ENCODE measurements at regions not wholly inside any gene's neighbourhood (a gene's known extent, or its start where the extent isn't known, plus 50 kb on each side); places are given as distances from the start of the nearest gene placed in this dataset.
"Not testable (repeated sequence)": the region's sequence is repeated elsewhere in the genome, so short reads cannot be mapped to it uniquely, and the experiment has no call there.

DNA sequence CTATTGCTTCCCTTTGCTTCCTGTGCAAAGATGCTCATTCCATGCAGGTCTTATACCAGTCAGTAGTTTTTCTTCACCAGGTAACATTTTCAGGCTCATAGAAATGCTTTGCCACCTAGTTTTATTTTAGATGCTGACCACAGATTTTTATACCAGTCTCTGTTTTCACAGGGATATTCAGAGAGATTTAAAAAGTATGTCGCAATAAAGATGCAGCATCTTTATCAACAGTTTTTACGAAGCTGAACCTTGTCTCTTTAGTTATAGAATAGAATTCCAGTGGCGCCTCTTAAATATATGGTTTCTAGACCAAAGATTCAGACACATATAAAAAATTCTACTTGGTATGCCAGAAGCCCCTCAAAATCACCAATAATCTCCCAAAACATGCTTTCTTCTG is 155.7 kb upstream of the PCSK5 start:
- intact Hi-C loops (cut with micrococcal nuclease): no loop called here

DNA sequence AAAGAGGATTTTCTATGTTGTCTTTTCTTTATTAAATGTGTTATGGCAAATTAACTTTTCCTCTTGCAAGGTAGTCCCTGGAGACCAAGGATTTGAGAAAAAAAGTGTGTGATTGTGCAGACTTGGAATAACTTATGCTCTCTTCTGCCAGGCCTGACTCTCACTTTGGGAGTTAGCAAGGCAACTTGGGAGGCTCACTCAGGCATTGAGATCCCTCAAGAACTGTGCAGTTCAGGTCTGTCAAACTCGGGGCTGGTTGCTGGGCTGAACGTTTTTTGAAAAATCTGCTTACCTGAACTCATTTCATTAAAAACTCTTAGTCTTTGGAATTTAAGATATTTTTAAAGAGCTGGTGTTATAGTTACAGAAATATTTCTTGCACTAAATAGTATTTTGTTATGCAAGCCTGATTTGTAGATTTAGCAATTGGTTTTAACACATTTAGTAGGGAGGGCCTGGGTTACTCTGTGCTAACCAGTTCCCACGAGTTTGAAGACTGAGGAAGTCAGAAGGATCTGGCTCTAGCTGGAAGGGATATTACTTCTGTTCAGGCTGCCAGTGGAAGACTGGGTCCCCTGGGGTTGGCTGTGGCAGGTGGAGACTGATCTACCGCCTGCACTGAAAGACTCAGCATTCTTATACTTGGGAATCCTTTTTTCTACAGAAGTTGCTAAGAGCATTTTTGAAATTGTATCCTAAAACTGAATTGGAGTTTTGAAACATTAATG is 150.4 kb upstream of the PCSK5 start:
- intact Hi-C loops (cut with micrococcal nuclease): no loop called here

DNA sequence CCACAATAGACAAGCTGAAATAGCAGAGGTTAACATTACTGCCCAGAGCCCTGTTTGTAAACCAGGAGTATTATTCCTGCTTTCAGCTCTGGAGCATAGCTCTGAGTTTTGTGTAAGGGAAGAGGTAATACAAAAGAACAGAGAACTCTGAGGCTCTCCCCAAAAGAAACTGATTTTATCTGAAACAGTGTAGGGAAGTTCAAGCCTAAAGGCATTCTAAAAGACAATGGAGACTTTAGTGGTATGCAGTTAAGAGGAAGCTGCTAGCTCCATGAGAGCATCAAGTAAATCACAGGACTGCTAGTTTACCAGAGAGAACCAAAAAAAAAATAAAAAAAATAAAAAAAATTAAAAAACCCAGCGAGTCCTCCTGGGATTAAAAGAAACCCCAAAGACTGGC is 146.6 kb upstream of the PCSK5 start:
- intact Hi-C loops (cut with micrococcal nuclease): no loop called here

DNA sequence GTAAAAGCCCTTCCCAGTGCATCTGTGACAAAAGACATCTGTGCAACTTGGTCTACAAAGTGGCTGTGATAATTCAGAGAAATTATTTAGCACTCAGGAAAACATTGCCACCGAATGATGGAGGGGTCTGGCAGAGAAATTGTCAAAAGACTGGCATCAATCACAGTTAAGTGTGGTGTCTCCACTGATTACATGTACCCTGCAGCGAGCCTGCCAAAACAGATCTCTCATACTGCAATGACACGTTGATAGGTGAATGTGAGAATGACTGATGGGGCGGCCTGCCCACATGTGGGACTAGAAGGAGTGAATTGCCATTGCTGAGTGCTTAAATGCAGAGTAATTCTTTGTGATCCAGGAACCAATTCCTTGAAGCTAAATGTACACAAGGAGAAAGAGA is 136.4 kb upstream of the PCSK5 start:
- intact Hi-C loops (cut with micrococcal nuclease): no loop called here

DNA sequence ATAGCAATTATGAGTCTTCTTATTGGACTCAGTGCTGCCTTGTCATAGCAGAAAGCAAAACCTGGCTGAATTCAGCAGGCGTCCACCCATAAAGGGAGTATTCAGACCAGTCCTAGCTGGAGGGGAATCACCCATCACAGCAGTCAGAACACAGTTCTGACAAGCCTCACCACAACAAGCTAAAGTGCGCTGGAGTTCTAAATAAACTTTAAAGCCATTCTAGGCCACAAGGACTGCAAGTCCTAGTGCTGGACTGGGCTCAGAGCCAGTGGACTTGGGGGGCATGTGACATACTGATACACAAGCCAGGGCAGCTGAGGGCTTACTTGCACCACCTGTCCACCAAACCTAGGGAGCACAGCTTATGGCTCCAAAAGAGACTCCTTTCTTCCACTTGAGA is 115.3 kb upstream of the PCSK5 start:
- intact Hi-C loops (cut with micrococcal nuclease): no loop called here

DNA sequence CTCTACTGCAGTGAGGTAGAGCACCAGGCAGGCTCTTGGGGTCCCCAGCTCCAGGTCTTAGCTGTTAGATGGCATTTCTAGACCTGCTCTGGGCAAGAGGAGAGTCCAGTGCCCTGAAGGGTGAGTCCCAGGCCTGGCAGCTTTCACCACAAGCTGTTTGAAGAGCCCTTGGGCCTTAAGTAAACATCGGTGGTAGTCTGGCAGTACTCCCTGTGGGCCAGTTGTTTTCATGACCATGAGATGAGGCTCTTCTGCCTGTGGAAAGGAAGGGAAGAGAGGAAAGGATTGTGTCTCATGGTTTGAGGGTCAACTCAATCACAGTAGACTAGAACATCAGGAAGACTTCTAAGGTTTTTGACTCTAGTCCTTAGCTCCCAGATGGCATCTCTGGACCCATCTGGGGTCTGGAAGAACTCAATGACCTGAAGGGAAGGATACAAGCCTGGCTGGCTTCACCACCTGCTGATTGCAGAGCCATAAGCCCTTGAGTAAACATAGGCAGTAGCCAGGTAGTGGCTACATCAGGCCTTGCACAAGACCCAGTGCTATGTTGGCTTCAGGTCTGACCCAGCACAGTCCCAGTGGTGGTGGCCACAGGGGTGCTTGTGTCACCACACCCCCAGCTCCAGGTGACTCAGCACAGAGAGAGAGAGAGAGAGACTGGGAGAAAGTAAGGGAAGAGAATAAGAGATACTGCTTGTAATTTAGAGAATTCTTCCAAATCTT is 114.3 kb upstream of the PCSK5 start:
- intact Hi-C loops (cut with micrococcal nuclease): no loop called here

DNA sequence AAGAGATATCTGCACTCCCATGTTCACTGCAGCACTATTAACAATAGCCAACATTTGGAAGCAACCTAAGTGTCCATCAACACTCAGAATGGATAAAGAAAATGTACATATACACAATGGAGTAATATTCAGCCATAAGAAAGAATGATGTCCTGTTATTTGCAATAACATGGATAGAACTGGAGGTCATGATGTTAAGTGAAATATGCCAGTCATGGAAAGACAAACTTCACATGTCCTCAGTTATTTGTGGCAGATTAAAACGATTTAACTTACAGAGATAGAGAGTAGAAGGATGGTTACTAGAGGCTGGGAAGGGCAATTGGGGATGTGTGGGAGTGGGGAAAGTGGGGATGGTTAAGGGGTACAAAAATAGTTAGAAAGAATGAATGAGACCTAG is 110.3 kb upstream of the PCSK5 start:
- intact Hi-C loops (cut with micrococcal nuclease): no loop called here

DNA sequence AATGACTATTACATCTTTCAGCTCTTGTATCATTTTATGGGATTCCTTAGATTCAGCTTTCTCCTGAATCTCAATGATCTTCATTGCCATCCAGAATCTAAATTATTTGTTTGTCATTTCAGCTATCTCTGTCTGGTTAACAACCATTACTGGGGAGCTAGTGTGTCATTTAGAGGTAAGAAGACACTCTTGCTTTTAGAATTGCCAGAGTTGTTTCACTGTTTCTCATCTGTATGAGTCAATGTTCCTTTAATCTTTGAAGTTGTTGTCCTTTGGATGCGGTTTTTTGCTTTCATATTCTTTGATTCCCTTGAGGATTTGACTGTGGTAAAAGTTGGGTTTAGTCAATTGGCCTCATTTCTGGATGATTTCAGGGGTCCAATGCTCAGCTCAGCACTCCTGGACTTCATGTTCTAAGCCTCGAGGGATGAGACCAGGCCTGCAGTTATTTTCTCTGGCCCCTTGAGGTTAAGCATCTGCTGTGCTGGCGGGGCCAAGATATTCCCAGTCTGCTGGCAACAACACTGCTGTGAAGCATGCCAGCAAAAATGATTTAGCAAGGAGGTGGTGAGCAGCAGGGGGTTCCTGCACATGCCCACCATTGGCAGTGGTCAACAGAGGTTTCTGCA is 102.4 kb upstream of the PCSK5 start:
- intact Hi-C loops (cut with micrococcal nuclease): no loop called here

DNA sequence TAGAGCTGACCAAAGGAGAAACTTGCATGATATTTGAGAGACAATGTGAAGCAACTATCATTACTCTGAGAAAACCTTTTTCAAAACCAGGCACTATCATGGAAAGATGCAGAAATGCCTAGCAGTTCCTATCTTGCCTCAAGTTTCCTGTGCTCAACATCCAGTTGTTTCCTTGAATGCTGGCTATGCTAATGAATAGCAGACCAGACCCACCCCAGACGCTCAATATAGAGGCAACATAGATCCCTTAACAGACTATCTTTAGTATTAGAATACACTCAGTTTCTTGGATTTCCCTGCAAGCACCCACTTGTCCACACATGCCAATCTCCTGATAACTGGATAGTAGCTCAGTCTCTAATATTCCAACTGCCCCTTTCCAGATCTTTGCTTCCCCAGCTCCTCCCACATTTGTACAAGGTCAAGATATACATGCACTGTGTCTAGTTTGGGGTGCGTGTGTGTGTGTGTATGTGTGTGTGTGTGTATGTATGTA is 93.3 kb upstream of the PCSK5 start:
- intact Hi-C loops (cut with micrococcal nuclease): no loop called here

DNA sequence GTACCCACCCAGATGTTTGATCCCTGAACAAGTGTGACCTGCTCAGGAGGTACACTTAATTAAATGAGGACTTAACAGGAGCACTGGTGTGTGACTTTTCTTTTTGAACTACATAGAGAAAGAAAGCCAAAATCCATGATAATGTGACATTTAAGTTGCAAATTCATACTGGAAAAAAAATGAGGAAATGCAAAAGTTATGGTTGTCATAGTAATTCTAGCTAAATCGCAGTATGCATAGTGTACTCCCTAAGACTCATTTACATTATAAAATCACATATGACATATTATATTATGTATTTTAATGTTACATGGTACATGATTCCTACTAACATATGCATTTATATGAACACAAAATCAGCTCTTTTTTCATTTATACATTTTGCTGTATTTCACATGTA is 92.0 kb upstream of the PCSK5 start:
- intact Hi-C loops (cut with micrococcal nuclease): no loop called here

DNA sequence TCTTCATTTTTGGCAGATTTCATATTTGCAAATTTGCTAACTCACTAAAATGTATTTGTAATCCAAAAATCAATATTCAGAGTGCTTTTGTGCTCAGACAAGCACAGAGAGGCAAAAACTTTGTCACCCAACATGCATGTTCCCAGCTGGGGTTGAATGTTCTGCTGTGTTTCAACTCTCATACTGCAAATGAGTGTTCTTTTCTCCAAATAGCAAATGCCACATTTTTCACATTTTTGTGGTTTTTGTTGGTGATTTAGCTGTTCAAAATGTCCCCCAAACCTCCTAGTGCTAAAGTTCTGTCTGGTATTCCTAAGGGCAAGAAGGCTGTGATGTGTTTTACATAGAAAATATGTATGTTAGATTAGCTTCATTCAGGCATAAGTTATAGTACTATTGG is 87.3 kb upstream of the PCSK5 start:
- intact Hi-C loops (cut with micrococcal nuclease): no loop called here

DNA sequence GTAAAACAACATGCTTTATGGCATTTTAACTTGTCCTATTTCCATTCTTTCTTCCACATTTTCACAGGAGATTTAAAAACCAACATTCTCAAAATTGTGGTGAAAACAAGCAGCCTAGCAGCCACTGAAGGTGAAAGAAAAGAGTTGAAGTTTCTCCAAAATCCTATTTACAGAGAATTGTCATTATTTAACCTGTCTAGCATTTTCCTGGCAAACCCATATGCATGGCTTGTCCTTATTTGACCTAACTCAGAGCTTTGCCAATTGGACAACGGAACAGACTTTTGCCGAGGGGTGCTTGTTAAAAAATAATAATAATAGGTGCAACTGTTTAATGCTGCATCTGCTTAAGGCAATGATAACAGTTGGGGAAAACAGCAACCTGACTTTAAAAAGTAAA is 80.4 kb upstream of the PCSK5 start:
- intact Hi-C loops (cut with micrococcal nuclease): no loop called here

DNA sequence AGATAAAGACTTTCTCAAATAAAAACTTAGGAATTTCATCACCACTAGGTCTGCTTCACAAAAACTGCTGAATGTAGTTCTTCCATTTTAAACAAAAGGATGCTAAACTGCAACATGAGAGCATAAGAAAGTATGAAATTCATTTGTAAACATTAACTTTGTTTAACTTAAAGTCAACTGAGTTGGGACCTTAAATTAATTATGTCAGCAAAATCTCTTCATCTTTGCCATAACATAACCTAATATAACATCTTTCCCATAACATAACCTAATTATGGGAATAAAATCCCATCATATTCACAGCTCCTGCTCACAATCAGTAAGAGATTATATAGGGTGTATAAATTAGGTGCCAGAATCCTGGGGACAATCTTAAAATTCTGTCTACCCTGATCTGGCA is 78.8 kb upstream of the PCSK5 start:
- intact Hi-C loops (cut with micrococcal nuclease): no loop called here

DNA sequence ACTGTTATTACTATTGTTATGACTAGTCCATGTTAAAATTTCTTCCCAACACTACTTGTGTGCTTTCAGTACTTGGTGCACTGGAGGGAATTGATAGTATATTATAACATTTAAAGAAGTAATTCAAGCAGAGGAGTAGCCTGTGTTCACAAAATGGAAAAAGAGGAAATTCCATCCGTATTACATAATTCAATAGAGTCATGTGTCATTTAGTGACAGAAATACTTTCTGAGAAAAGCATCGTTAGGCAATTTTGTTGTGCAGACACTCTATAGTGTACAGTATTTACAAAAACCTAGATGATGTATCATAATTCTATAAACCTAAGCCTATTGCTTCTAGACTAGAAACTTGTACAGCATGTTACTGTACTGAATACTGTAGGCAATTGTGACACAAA is 78.3 kb upstream of the PCSK5 start:
- intact Hi-C loops (cut with micrococcal nuclease): no loop called here

DNA sequence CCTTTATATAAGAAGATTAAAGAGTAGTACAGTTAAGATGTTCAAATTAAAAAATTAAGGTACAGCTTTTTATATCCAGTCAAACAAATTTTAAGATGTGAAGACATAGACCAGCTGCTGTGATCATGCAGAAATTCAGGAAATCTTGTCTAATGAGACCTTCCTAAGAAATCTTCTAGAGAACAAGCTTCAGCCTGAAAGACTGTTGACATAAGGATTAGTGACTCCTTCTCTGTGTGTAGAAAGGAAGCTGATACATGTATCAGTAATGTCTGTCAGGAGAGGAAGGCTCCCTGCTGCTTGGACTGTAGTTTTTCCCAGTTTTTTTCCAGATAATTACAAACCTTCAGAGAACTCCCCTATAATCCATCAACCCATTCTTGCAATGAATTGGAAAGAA is 75.8 kb upstream of the PCSK5 start:
- intact Hi-C loops (cut with micrococcal nuclease): no loop called here

DNA sequence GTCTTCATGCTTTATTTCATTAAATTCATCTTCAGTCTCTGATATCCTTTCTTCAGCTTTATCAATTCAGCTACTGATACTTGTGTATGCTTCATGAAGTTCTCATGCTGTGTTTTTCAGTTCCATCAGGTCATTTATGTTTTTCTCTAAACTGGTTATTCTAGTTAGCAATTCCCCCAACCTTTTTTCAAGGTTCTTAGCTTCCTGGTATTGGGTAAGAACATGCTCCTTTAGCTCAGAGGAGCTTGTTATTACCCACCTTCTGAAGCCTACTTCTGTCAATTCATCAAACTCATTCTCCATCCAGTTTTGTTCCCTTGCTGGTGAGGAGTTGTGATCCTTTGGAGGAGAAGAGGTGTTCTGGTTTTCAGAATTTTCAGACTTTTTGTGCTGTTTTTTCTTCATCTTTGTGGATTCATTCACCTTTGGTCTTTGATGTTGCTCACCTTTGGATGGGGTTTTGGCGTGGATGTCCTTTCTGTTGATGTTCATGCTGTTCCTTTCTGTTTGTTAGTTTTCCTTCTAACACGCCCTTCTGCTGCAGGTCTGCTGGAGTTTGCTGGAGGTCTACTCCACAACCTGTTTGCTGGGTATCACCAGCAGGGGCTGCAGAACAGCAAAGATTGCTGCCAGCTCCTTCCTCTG is 69.9 kb upstream of the PCSK5 start:
- intact Hi-C loops (cut with micrococcal nuclease): not testable (repeated sequence)

DNA sequence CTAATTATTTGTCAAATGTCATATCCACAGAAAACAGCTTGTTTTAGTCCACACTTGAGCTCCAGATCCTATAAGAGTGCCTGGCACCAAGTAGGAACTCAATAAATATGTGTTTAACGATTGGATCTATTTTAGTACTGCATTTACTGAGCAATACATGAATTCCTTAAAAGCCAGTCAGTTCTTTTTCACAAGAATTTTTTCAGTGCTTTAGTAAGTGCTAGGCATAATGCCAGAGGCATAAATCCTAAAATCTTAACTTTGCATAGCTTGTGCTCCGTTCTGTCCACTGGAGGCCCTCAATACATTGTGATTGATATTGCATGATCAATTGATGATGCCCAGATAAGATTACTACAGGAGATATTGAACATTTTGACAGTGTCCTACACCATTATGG is 67.3 kb upstream of the PCSK5 start:
- intact Hi-C loops (cut with micrococcal nuclease): no loop called here

DNA sequence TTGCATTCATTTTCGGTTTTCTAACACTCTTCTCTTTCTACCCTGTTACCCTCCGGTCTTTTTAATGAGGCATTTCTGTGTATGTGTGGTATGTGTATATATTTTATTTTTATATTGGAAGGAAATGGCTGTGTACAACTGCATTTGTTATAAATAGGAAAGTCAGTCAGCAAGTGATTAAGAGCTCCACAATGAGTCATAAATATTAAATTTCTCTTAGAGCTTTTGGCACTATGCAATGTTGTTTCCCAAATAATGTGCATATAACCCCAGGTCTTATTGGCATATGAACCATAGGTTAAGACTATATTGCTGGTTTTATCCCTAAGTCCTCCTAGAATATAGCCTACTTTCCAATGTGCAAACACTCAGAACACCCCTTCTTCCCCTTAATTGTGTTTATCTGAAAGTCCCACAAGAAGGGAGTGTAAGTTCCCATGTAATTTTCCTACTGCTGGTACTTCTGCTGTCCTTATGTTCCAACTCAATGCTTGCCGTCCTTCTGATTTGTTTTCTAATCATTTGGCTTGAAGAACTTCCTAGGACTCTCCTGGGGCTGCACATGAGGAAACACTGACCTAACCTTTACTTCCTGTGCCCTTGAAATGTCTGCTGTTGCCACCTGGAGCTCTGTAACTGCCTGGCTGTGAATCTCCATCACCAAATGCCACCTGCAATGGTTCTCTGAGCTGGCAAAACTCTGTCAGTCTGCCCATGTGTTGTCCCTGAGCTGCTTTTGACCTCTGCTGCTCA is 65.5 kb upstream of the PCSK5 start:
- intact Hi-C loops (cut with micrococcal nuclease): loop anchor here (2.0 kb wide), 1 partner anchor 20 kb away; no protein-coding TSS in a partner anchor

DNA sequence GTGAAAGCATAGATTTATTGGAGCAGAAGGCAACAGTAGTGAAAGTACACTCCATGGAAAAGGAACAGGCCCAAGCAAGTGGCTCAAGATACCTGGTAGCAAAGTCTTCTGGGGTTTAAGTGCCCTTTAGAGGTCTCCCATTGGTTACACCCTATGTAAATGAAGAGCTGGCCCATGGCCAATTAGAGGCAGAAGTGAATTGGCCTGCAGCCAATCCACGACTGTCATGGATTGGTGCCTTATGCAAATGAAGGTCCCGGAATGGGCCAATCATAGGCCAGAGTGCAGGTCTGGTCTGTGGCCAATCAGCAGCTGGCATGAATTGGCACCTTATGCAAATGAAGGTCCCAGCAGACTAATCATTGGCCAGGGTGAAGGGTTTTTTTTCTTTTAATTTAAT is 64.2 kb upstream of the PCSK5 start:
- intact Hi-C loops (cut with micrococcal nuclease): no loop called here

DNA sequence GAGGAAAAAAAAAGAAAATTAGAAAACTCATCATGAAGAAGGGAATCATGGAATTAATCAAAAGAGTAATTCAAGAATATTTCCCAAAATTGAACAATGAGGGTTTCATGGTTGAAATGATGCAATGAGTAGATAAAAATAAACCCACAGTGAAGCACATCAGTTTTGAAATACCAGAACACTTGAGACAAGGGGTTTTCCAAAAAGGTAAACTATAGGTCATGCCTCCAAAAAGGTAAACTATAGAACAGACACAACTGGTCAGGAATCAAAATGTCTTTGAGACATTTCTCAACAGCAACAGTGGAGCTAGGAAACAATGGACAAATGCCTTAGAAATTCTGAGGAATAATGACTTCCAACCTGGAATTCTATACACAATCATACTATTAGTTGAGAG is 60.2 kb upstream of the PCSK5 start:
- intact Hi-C loops (cut with micrococcal nuclease): no loop called here

DNA sequence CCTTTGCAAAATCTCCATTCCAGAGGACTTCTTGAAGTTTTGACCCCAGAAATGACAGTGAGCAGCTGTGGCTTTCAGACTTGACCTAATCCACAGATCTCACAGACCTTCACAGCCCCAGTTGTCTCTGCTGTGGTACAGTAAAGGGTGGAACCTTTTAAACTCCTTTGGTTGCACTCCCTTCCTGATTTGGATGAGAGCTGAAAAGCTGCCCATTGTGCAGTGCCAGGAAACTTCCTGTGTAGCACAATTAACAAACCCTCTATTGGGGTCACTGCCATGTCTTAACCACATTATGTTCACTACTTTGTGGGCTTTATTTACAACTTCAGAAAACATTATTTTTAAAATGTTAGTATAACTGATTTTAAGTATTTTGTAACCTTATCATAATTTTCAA is 56.7 kb upstream of the PCSK5 start:
- intact Hi-C loops (cut with micrococcal nuclease): no loop called here

Measured in T-helper 1 cell treated with Interleukin-12 subunit alpha and Interleukin-12 subunit beta and Interleukin-4 antibody, amounts not matched to agents 30 ng/mL and 1 ng/mL, for 36 hours (primary cell).